ENCODE measurements at regions not wholly inside any gene's neighbourhood (a gene's known extent, or its start where the extent isn't known, plus 50 kb on each side); places are given as distances from the start of the nearest gene placed in this dataset.

DNA sequence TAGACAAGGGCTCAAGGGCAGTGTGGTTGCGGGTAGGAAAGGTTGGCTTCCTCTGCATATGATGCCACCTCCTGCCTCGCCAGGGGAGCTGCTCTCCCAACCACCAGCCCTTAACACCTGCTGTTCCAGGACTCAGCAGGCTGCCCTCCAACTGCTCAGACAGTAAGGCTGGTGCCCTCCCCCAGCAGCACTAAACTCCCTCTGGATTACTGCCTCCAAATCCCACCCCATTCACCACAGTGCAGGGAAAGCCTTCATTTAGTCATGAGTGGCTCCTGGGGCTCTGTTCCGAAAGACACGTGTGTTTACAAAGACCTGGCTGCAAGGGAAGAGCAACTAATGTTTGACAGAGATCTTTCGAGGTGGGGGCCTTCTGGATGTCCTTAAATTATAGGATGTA is 437.2 kb upstream of the MKI67 start:
- TF ChIP-seq, protein P1, sequence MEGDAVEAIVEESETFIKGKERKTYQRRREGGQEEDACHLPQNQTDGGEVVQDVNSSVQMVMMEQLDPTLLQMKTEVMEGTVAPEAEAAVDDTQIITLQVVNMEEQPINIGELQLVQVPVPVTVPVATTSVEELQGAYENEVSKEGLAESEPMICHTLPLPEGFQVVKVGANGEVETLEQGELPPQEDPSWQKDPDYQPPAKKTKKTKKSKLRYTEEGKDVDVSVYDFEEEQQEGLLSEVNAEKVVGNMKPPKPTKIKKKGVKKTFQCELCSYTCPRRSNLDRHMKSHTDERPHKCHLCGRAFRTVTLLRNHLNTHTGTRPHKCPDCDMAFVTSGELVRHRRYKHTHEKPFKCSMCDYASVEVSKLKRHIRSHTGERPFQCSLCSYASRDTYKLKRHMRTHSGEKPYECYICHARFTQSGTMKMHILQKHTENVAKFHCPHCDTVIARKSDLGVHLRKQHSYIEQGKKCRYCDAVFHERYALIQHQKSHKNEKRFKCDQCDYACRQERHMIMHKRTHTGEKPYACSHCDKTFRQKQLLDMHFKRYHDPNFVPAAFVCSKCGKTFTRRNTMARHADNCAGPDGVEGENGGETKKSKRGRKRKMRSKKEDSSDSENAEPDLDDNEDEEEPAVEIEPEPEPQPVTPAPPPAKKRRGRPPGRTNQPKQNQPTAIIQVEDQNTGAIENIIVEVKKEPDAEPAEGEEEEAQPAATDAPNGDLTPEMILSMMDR (IDR thresholded peaks at IDR 0.05; ENCODE audit: low read depth, low read length, poor library complexity, severe bottlenecking): no peak
- no peak for TF ChIP-seq EZH2phosphoT487 (IDR thresholded peaks at IDR 0.05; ENCODE audit: borderline replicate concordance, low read length)

Measured in DOHH2 (cell line).